A673 (cell line): ENCODE measurements at regions not wholly inside any gene's neighbourhood (a gene's known extent, or its start where the extent isn't known, plus 50 kb on each side); places are given as distances from the start of the nearest gene placed in this dataset.

Source experiments
- BruUV-seq: library from RNA; stranded (reverse); fragments of 400-500 nt; replicated peaks from 2 replicates; lab custom pipeline; 2021; lab: Mats Ljungman, UMichigan
- CTCF ChIA-PET: fragments of 300-600 bp; sonication (Branson Sonifier 250); formaldehyde crosslinking; loops from one replicate; lab custom pipeline; 2022; ENCODE audit warnings: antibody characterized with exemption; lab: Charles Lee
- POLR2A ChIA-PET: fragments of 300-600 bp; sonication (Branson Sonifier 250); formaldehyde crosslinking; loops from one replicate; lab custom pipeline; 2022; ENCODE audit warnings: antibody characterized with exemption; ENCODE audit not compliant: low non-redundant PET; lab: Charles Lee
- DNase-seq: peaks from one replicate; pipeline ENCODE4 v3.0.0-alpha.2; 2015; ENCODE audit warnings: low spot score
- H3K27ac ChIP-seq: fragments of 200-600 bp; sonication (generic); 2 replicates; pipeline ENCODE4 v1.5.1; 2016; ENCODE audit warnings: mixed run types, low read depth, mild to moderate bottlenecking, mixed read lengths, antibody characterized with exemption, low read length; ENCODE audit not compliant: poor library complexity, severe bottlenecking
- H3K27me3 ChIP-seq: fragments of 200-600 bp; sonication (generic); replicated peaks from 2 replicates; pipeline ENCODE4 v1.6.1; 2017; ENCODE audit warnings: mixed run types, low read depth, mild to moderate bottlenecking, mixed read lengths, antibody characterized with exemption, low read length; ENCODE audit not compliant: insufficient read depth, poor library complexity
- H3K36me3 ChIP-seq: fragments of 200-600 bp; sonication (generic); 2 replicates; pipeline ENCODE4 v1.6.1; 2016; ENCODE audit warnings: mixed run types, mild to moderate bottlenecking, mixed read lengths, antibody characterized with exemption, low read length; ENCODE audit not compliant: insufficient read depth, poor library complexity, severe bottlenecking
- H3K4me1 ChIP-seq: fragments of 200-600 bp; sonication (generic); 2 replicates; pipeline ENCODE4 v1.6.1; 2017; ENCODE audit warnings: mixed run types, mild to moderate bottlenecking, mixed read lengths, antibody characterized with exemption, low read length; ENCODE audit not compliant: insufficient read depth, poor library complexity, severe bottlenecking
- H3K4me3 ChIP-seq: fragments of 200-600 bp; sonication (generic); 2 replicates; pipeline ENCODE4 v1.5.1; 2016; ENCODE audit warnings: low read depth, mixed run types, mild to moderate bottlenecking, mixed read lengths, low read length; ENCODE audit not compliant: poor library complexity, severe bottlenecking
- H3K9me3 ChIP-seq: fragments of 200-600 bp; sonication (generic); 2 replicates; pipeline ENCODE4 v1.6.1; 2016; ENCODE audit warnings: mixed run types, low read depth, mild to moderate bottlenecking, mixed read lengths, antibody characterized with exemption, low read length; ENCODE audit not compliant: poor library complexity, severe bottlenecking
- CTCF ChIP-seq: fragments of 300-800, 200-600 bp; sonication (generic); conservative IDR thresholded peaks from 2 replicates; pipeline ENCODE4 v1.5.1; 2017; ENCODE audit warnings: low read depth, mild to moderate bottlenecking, antibody characterized with exemption, low read length, moderate library complexity, mixed read lengths
- EZH2 ChIP-seq: fragments of 200-600 bp; sonication (generic); IDR thresholded peaks from 2 replicates; pipeline ENCODE4 v1.6.1; 2017; ENCODE audit warnings: borderline replicate concordance, low read depth, mild to moderate bottlenecking, mixed read lengths, antibody characterized with exemption, low read length; ENCODE audit not compliant: poor library complexity, severe bottlenecking
- intact Hi-C: fragments of 100-400 bp; cut with micrococcal nuclease; formaldehyde crosslinking; loops from one replicate; pipeline ENCODE4 v1.10.0; 2022; ENCODE audit not compliant: unreplicated experiment

DNA sequence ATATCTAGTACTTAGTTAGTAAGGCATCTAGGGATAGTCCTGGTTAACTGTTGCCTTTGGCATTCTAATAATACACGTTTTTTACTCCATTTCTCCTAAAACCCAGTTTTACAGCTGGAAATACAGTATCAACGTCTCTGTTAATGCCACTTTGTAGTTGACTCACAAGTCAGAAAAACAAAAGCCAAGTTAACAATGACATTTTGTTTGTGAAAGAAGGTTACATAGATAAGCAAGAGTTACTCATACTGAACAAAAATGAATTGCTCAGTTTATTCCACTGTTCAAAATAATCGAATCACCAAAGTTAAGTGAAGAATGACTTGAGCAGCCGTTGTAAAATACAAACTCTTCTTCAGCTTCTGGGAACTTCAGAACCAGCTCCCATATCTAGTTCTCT is 540.3 kb downstream of the ETS1 start:
- H3K4me1 ChIP-seq: peaks cover 22% of the 10 kb centered on the region
- intact Hi-C loops: no loop called here
- no peak overlapping the region for H3K27ac ChIP-seq
- no peak for DNase-seq
- BruUV-seq: no TSS peak
- H3K36me3 ChIP-seq: no peaks in the 10 kb centered on the region
- no peak for TF ChIP-seq EZH2
- no peak for TF ChIP-seq CTCF
- peaks cover 3% of the 10 kb centered on the region for H3K9me3 ChIP-seq
- ChIA-PET POLR2A (no interaction called here), CTCF (no interaction called here)
- no peaks in the 10 kb centered on the region for H3K27me3 ChIP-seq
- no peak overlapping the region for H3K4me3 ChIP-seq

GRCh38 chr11:128046213-128046612 is 541.1 kb downstream of the ETS1 start:
- BruUV-seq: no TSS peak
- Histone ChIP-seq H3K27ac (no peak overlapping the region), H3K36me3 (no peaks in the 10 kb centered on the region), H3K4me1 (peaks cover 16% of the 10 kb centered on the region), H3K4me3 (no peak overlapping the region), H3K27me3 (no peaks in the 10 kb centered on the region), H3K9me3 (peaks cover 3% of the 10 kb centered on the region)
- intact Hi-C loops: no loop called here
- TF ChIP-seq EZH2 (no peak), CTCF (no peak)
- no peak for DNase-seq
- CTCF ChIA-PET: no interaction called here
- POLR2A ChIA-PET: no interaction called here

DNA sequence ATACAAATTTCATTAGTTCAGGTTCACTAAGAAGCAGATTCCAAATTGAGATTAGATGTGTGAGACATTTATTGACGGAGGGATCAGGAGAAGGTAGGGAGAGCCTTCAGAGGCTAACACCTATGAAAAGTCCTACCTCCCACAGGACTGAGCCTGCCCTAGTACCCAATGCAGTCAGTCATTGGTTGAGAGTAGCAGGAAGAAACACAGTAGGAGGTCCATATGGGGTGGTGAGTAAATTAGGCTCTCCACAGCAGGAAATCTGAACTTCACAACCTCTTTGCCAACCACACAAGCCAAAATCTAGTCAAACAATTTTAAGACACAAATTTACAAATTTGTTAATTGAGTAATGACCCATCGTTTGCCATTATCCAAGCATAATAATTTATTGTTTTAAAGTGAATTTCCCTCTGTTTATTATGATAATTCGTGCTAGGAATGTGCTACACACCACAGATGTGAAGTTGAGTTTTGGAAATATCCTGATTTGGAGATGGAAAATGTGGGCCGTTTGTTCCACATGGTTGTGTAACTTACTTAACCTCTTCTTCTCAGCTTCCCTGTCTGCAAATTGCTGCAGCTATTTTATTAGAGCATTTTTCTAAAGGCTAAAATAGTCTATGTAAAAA is 542.1 kb downstream of the ETS1 start:
- no peak overlapping the region for H3K4me3 ChIP-seq
- BruUV-seq: no TSS peak
- CTCF ChIA-PET: no interaction called here
- DNase-seq: peak; percentile 69
- intact Hi-C loops: no loop called here
- H3K4me1 ChIP-seq: peaks cover 16% of the 10 kb centered on the region
- H3K36me3 ChIP-seq: no peaks in the 10 kb centered on the region
- H3K9me3 ChIP-seq: peaks cover 3% of the 10 kb centered on the region
- H3K27me3 ChIP-seq: no peaks in the 10 kb centered on the region
- POLR2A ChIA-PET: no interaction called here
- TF ChIP-seq CTCF (no peak), EZH2 (no peak)
- no peak overlapping the region for H3K27ac ChIP-seq
